NOMO-1 (cell line): ENCODE measurements at regions not wholly inside any gene's neighbourhood (a gene's known extent, or its start where the extent isn't known, plus 50 kb on each side); places are given as distances from the start of the nearest gene placed in this dataset.

ENCODE experiments used
- DNase-seq, 2 experiments: peaks; one replicate each; lab custom pipeline; 2025; ENCODE audit not compliant: unreplicated experiment in 2 of 2; lab: John Stamatoyannopoulos, UW

DNA sequence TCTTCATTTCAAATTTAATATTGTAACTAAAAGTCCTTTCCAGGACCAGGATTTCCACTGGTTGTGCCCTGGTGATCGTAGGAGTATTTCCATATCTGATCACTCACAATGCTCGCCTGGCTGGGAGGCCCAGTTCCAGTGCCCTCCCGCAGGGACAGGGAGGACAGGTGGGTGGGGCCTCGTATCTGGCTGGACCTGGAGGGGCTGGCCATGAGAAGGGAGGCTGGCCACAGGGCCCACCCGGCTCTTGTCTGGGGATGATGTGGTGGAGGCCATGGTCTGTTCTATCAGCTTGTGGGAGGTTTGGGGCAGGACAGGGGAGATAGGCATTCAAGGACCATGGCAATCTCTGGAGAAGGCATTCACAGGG lies 286.4 kb downstream of the GADD45G start:
- no peak for DNase-seq

DNA sequence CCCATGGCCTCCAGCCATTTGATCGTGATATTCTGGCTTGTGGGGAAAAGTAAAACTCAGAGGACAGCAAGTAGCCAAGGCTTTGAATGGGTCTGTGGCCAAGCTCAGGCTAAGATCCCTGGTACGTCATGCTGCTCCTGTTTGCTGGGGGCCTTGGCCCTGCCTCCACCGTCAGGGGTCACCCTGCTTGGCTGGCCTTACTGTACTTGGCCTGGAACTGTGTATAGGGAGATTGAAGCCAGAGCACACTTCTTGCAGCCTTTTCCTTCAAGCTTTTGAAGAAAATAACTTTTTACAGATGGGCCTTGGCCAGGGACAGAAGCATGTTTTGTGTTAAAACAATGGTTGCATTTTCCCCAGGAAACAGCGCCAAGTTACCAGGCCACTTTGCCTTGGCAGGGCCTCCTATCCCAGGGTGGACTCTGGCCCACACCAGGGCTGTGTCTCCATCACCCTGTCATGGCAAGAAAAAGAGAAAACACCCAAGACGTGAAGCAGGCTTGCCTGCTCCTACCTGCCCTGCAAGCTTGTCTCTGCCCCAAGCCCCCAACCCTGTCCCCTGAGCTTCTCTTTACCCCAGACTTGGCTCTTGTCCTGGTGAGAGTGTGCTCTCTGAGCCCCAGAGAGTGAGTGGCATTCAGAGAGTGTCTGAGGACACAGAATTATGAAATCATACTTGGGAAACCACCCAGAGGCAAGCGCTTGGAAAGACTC lies 286.9 kb downstream of the GADD45G start:
- DNase-seq, result no peak

DNA sequence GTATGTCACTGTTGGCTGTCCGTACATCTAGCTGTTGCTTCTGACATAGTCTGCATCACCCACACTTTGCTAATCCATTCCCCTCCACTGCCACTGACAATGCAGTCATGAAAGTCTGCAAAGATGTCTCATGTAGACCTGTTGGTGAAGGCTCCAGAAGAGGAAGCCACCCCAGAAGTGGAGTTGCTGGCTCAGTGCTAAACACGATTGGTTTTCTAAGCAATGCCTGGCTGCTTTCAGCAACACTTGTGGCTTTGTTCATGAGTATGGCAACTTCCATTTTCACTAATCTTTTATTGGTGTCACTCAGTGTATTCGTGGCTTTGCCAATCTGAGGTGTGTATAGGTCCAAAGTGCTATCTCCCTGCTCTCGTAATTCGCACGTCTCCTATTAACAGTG lies 288.1 kb downstream of the GADD45G start:
- DNase-seq, result no peak

DNA sequence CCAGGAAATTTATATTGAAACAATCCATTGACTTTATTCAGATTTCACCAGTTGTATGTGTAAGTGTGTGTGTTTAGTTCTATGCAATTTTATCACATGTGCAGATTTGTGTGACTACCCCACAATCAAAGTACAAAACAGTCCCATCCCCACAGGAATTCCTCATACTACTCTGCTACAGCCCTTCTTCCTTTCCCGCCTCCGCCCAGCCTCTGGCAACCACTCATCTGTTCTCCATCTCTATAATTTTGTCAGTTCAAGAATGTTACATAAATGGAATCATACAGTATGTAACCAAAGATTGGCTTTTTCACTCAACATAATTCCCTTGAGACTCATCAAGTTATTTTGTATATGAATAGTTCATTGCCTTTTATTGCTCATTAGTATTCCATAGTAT lies 289.1 kb downstream of the GADD45G start:
- DNase-seq, result no peak

DNA sequence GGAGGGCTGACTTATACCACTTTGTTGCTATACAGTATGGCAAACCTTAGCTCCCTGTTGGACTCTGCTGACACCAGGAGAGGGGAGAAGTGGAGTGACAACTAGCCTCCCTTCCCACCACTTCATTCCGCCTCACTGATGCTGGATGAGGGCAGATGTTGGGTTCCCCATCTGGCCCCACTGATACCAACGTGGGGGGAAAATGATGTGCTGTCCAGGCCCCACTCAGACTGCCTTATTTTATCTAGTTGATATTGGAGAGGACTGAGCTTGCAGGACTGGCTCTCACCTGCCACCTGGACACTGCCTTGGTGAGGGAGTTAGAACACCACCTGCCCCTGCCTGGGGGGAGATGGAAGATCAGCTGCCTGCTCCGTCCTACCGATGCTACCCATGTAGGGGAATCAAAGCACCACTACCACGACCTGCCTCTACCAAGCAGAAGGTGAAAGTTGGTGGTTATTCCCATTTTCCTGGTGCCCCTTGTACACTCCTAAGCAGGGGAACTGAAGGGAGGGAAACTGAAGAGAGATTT lies 292.1 kb downstream of the GADD45G start:
- DNase-seq, result no peak

DNA sequence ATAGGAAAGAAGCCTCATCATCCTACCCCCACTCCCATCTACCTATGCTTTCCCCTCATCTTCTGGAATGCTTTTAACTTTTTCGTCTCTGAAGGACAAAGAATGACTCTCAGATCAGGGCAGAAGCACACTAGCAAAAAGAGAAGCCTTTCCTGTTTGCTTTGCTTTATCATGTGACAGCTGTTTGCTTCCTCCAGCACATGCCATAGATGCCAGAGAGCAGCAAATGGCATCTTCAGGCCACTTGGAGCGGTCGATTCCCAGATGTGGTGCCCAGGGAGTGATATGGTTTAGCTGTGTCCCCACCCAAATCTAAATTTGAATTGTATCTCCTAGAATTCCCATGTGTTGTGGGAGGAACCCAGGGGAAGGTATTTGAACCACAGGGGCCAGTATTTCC lies 294.8 kb downstream of the GADD45G start:
- DNase-seq, result no peak

DNA sequence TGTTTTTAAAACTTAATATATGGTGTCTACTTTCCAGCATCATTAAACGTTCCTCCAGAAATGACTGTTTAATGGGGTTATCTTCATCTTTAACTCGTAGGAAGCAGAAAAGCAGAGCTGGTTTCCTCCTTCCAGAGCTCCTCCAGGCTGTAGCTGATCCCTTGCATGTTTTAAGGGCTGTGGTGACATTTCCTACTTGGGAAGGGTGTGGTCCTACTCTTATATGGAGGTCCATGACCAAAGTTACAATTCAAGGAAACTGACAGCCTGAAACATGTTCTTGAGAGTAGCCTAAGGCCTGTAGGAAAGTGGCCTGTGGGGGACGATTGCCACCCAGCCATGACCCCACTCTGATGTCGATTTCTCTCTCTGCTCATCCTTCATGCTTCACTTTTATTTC lies 297.1 kb downstream of the GADD45G start:
- no peak for DNase-seq

DNA sequence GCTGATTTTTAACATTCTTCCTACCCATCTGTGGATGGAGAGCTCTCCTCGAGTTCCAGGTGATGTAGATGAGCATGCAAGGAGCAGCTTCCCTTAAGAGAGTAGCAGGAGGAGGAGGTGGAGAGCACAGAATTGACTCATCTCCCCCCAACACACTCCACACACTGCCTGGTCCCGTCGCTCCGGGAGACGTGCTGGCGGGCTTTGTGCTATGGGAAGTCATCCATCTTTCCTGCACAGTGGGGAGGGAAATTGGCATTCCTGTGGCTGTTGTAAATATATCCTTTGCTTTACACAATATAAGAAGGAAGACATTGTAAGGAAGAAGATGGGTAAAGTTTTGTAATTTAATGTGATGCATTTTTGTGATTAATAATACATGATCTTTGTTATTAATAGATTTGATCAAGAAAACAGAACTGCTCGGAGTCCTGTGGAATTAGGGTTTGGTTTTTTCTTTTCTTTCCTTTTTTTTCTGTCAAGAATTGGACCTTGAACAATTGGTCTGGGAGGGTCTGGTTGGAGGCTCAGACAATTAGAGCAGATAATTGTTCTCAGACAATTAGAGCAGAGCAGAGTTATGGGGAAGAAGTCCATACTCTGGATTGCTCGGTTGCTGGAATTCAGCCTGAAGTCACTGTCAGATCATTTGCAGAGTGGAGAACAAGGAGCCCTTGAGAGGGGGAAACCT lies 297.8 kb downstream of the GADD45G start:
- DNase-seq, result no peak

DNA sequence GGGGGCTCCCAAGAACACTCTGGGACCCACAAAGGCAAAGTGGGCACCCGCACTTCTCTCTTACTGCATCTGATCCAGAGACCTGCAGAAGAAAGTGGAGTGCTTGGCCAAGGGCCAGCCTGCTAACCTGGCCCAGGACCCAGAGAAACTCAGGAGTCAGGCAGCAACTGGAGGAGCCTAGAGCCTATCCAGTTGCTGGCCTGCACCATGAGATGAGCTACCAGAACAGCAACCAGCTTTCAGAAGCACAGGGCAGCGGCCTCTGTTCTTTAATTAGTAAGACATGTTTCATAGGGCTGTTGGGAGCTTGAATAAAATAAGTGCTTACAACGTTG lies 298.3 kb downstream of the GADD45G start:
- DNase-seq, result no peak

DNA sequence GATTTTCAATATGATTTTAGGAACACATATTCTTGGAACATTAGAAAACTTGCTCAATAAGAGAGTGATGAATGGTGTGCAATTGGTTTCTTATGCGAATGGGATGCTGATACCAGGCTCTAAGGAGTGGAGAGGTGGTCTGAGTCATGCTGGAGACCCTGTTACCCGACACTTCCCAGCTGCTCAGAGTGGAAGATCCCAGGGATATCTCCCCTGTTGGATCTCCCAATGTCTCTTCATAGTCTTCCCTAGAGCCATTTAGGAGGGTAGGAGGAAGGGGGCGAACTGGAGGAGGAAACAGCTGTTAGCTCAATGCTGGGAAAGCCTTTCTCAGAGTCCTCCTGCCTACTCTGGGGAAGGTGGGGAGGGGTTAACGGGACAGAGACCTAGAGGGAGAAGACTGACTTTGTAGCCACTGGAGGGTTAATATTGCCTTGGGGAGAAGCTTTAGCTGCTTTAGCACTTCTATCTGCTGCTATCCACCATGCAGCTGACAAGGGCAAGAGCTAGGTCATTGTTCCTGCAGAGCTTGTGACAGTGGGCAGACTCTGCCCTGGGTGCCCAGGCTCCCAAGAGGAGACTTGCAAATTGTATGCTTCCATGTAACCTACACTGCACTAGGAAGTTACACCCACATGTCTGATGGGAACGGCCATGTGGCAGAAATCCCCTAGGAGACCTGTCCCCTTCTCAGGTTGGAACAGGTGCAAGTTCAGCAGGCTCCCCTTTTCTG lies 301.0 kb downstream of the GADD45G start:
- no peak for DNase-seq

DNA sequence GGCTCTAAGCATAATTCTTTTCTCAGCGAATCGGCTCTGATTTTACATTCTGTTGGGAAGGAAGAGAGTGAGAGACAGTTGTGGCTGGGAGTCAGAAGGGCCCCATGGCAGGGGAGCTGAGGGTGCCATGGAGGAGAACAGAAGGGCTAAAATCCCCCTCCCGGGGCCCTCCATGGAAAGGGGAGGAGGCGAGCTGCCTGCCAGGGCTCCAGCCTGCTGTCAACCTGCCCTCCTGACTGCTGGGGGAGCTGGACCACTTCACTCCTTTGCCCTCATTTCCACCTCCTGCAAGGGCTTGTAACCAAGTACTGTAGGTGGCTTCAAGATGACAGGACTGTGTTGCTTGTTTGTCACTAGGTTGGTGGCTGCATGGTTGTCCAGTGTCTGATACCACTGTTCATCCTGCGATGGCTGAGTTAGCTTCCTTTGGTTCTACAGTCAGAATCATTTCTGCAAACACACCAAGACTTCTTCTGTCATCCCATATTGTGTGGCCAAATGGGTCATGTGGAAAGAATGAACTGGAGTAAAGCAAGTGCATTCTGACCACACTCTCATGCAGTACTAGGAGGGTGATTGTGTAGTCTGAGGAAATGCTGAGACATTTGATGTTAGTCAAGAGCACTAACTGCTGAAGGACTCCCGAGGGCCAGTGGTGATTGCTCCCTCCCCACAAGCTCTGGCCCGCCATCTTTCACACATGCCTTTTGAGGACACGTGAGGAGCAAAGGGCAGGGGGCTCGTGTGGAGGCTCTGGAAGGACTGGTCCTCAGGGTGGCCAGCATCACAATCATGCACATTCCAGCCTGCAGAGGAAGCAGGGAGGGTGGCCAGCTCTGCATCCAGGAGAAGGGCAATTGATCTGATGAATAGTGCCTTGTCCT lies 307.2 kb downstream of the GADD45G start:
- DNase-seq, result no peak

DNA sequence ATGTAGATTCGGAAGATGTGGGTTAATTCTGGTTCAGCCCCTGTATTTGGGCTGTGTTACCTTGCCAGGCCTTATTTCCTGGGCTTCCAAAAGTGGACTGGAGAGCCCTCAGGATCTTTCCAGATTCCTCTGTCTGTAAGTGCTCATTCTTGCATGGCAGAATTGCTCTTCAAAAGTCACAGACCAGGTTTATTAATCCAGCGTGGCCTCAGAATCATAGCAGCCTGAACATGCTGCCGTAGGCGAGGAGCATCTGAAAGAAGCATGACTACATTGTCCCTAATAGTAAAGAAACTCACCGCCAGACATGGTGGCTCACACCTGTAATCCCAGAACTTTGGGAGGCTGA lies 307.8 kb downstream of the GADD45G start:
- no peak for DNase-seq

DNA sequence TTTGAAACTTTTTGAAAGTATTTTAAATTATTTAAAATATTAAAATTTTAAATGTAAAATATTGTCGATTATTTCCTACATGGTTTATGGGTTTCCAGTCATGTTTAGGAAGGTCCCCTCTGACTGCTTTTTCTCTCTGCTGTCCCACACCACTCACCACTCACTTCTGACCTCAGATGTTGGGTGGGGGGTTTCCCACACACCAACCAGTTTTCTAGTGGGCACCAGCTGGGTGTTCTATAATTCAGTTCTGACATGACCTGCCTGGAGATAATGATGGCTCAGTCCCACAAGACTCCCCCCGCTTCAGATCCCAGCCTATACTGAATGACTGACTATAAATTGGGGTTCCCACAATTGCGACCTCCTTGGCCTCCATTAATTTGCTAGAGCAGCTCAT lies 310.4 kb downstream of the GADD45G start:
- no peak for DNase-seq

DNA sequence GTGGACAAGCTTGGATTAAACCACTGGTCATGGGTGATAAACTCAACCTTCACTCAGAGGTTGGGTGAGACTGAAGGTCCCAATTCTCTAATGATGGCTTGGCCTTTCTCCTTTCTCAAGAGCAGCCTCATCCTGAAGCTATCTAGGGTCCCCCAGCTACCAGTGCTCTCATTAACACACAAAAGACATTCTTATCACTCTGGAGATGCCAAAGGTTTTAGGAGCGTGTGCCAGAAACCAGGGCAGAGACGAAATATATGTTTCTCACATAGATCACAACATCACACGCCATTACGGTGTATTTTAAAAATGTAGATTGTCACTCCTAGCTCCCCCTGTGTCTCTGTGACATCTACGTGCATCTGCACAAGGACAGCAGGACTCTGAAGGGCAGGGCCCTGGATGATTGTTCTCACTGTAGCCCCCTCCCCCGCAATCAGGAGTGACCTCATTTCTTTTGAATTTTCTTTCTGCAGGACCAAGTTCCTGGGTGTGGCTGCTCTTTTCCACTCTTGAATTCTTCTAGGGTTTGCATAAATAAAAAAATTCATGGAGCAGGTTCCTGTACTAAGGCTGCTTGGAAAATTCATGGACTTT lies 311.3 kb downstream of the GADD45G start:
- no peak for DNase-seq

DNA sequence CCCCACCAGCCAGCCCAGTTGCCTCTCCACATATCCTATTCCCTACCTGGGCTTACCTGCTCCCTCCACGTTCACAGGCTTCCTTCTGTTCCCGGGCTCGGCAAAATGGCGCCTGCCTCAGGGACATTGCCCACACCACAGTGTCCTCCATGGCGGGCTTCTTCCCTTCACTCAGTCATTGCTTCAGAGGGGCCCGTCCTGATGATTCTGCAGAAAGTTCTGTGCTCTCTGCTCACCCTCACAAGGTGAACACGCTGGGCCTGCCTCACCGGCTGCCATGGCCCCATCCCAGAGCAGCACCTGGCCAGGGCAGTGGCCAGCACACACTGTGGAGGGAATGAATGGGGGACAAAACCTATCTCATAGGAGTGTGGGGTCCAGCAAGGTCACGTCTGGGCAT lies 313.0 kb downstream of the GADD45G start:
- no peak for DNase-seq

DNA sequence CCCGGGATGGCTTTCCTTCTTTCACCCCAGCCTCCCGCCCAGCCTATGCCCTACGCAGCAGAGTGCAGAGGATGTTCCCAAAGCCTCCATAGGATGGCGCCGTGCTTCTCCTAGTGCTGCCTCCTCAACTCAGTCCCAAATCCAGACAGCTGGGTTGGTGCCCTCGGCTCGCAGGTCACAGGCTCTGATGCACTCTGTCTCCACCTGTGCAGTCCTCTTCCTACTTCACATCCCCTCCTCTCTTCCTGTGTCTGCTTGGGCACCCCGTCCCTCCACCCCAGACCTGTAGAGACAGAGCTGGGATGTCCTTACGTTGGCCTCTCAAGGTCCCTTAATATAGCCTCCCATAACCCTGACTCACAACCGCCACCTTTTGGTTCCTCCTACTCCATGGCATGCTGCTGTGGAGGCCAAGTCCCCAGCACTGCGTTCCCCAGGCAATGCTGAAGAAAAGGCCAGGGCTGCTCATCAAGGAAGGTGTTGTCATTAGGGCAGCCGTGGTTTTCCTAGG lies 314.4 kb downstream of the GADD45G start:
- DNase-seq, result peak; percentile 46 to 50

DNA sequence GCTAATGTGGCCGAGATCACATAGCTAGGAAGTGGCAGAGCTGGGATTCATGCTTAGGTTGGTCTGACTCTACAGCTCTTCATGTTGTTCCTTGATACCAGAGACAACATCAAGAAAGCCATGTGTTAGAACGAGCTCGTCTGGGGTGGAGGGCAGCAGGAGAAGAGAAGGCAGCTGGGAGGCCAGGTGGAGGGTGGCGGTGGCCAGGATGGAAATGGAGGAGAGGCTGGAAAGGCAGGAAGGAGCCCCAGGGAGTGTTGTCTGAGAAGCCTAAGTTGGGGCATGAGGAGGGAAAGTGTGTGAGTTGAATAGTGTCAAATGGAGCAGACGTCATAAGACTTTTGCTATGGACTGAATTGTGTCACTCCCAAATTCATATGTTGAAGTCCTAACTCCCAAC lies 315.3 kb downstream of the GADD45G start:
- DNase-seq, result no peak

DNA sequence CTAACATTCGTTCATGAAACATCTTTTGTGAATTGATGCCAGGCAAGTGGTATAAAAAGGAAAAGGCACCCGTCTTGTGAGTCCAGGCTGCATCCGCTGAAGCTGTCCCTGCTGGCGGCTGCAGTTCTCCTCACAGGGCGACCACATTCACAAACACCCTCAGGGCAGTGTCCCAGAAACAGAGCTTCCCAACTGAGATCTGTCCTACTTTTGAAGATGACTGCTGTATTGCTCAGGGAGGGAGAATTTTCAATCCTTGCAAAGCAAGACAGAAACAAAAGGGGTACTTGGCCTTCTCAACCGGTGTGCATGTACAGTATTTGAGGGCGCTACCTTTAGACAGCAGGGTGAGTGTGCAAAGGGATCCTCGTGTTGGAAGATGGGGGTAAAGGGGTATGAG lies 316.1 kb downstream of the GADD45G start:
- DNase-seq, result no peak

DNA sequence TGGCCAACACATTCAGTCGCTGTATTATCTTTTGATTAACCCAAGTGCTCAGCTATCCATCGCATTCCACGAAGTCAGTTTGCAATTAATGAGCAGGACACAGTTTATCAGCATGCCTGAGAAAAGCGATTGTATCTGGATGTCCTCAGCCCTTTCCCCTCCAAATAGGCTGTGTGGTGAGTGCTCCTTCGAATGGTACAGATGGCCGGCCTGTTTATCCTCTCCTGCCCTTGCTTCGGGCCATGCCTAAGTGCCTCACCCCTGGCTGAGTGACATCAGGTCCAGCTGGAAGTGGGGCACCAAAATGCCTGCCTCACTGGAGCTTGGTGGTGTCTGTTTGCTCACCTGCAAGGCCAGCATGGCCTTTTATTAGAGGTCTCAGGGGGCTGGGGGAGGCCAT lies 317.3 kb downstream of the GADD45G start:
- no peak for DNase-seq

DNA sequence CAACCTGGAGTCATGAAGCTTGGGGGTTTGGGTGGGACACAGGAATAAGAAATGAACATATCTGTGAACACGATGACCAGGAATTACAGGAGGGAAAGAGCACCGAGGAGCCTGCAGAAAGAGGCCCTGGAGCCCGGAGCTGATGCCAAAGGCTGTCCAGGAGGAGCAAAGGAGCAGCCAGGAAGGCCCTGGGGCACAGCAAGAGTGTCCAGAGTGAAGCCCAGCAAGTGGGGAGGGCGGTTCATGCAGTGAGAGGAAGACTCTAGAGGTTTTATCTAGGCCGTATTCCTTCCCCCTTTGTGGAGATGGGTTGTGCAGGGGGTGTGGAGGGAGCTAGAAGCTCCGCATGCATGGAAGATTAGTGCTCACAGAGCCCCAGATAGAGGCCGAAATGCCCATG lies 318.4 kb downstream of the GADD45G start:
- DNase-seq, result no peak
